ENCODE measurements at regions not wholly inside any gene's neighbourhood (a gene's known extent, or its start where the extent isn't known, plus 50 kb on each side); places are given as distances from the start of the nearest gene placed in this dataset.

GRCh38 chr12:91804533-91804932, 341.1 kb downstream of the BTG1 start:
- DNase-seq (ENCODE audit: low read depth) = peak; percentile 25

- DNase-seq (ENCODE audit: low read depth) = no peak
Measured at GRCh38 chr12:91801048-91801447, 344.6 kb downstream of the BTG1 start.

GRCh38 chr12:91793676-91794075, 352.0 kb downstream of the BTG1 start:
- DNase-seq (ENCODE audit: low read depth) = no peak

- DNase-seq (ENCODE audit: low read depth) = no peak
Measured at GRCh38 chr12:91792597-91792996, 353.0 kb downstream of the BTG1 start.

- DNase-seq (ENCODE audit: low read depth) = no peak
Measured at GRCh38 chr12:91786499-91787272, 359.0 kb downstream of the BTG1 start.

- DNase-seq (ENCODE audit: low read depth) = no peak
Measured at GRCh38 chr12:91785655-91786498, 359.8 kb downstream of the BTG1 start.

GRCh38 chr12:91781114-91781513, 364.5 kb downstream of the BTG1 start:
- DNase-seq (ENCODE audit: low read depth) = no peak

GRCh38 chr12:91778938-91779400, 366.7 kb downstream of the BTG1 start:
- peak; percentile 76 for DNase-seq (ENCODE audit: low read depth)

- peak; percentile 16 for DNase-seq (ENCODE audit: low read depth)
Measured at GRCh38 chr12:91778091-91778832, 367.4 kb downstream of the BTG1 start.

- DNase-seq (ENCODE audit: low read depth) = peak; percentile 45
Measured at GRCh38 chr12:91777268-91777992, 368.2 kb downstream of the BTG1 start.

- peak; percentile 18 for DNase-seq (ENCODE audit: low read depth)
Measured at GRCh38 chr12:91774434-91774921, 371.2 kb downstream of the BTG1 start.

- no peak for DNase-seq (ENCODE audit: low read depth)
Measured at GRCh38 chr12:91773749-91774429, 371.8 kb downstream of the BTG1 start.

- peak; percentile 13 for DNase-seq (ENCODE audit: low read depth)
Measured at GRCh38 chr12:91772411-91772810, 373.2 kb downstream of the BTG1 start.

- DNase-seq (ENCODE audit: low read depth) = peak; percentile 11
Measured at GRCh38 chr12:91769736-91770135, 375.9 kb downstream of the BTG1 start.

GRCh38 chr12:91767237-91767636, 378.4 kb downstream of the BTG1 start:
- no peak for DNase-seq (ENCODE audit: low read depth)

- DNase-seq (ENCODE audit: low read depth) = no peak
Measured at GRCh38 chr12:91766454-91766853, 379.2 kb downstream of the BTG1 start.

- DNase-seq (ENCODE audit: low read depth) = no peak
Measured at GRCh38 chr12:91763654-91764370, 381.8 kb downstream of the BTG1 start.

- no peak for DNase-seq (ENCODE audit: low read depth)
Measured at GRCh38 chr12:91753649-91754048, 392.0 kb downstream of the BTG1 start.

- DNase-seq (ENCODE audit: low read depth) = no peak
Measured at GRCh38 chr12:91746976-91747375, 398.7 kb downstream of the BTG1 start.

- DNase-seq (ENCODE audit: low read depth) = peak; percentile 9
Measured at GRCh38 chr12:91744597-91744996, 401.0 kb downstream of the BTG1 start.

Measured in Daoy (cell line).